ENCODE measurements at regions not wholly inside any gene's neighbourhood (a gene's known extent, or its start where the extent isn't known, plus 50 kb on each side); places are given as distances from the start of the nearest gene placed in this dataset.

DNA sequence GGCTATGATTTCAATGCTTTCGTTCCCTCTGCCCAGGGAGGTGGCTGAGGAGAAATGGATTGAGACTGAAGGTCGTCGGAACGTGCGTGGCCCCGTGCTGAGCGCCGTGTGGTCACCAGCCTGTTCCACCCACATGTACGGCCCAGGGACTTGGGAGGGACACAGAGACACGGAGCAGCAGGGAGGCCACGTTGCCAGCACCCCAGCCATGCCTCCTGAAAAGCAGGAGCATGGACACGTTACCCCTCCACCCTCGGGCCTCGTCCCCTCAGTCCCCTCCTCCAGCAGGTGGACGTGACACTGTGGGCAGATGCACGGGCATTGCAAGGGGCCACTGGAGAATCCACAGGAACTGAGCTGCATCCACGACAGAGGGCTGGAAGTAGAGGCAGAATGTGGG lies 133.1 kb upstream of the CST7 start:
- no peak for DNase-seq (ENCODE audit: low spot score)

DNA sequence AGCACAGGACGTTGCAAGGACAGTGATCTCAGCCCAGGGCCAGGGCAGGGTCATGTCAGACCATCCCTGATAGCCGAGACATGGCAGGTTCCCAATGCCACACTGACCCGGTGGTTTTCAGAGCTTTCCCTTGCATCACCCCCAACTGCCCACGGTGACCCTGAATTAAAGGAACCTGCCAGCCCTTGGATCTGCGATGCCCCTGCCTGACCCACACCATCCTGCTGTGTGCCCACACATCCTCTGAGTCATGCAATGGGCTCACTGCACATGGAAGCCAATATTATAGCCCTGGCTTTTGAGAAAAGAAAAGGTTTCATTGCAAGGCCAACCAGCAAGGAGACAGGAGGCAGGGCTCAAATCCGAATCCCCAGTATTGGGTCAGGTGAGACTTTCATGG lies 132.6 kb upstream of the CST7 start:
- DNase-seq (ENCODE audit: low spot score) = no peak

DNA sequence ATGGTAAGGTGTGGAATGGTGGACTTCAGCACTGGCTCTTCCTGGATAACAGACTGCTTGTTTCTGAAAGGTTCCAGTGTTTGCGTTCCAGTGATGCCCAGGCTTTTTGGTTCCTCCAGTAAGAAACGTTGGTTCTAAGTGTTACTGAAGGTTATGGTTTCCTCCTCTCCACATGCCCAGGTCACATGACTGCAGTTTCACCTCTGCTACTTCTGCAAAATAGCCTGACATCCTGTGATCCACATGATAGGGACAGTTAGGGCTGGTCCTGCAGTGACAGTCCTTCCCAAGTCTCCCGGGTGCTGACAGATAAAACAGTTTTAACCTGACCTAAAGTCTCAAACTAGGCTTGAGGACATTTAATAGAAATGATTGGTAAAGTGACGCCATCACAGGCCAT lies 132.2 kb upstream of the CST7 start:
- no peak for DNase-seq (ENCODE audit: low spot score)

DNA sequence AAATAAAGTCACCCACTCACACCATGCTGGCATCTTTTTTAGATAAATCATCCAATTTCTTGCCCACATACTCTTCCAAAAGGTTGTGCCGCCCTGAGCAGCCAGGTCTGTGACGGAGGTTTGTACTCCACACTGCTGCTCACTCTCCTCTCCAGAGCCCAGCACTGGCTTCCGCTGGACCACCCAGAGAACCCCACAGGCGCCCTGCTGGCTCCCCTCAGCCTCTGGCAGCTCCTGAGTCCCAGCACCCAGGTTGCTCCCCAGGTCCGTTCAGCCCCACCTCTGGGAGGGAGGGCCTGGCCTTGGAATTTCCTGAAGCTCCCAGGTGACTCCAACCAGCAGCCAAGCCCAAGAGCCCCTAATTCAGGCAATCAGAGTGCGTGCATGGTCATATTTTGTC lies 131.7 kb upstream of the CST7 start:
- DNase-seq (ENCODE audit: low spot score) = no peak

DNA sequence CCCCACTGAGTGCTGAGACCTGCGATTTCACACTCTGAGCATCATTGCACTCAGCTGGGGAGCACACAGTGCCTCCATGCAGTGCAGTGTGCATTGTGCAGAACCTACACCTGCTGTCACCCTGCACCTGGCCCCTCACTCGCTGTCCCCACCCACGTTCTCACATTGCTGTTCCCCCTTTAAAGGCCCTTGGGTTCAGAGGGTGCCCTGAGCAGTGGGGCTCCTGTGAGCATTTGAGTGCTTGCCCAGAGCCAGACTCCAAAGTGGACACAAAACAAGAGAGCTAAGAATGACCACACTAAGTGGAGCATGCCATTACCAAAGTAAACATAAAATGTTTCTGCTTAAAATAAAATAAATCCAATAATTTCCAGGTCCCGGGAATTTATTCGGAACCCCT lies 131.0 kb upstream of the CST7 start:
- no peak for DNase-seq (ENCODE audit: low spot score)

DNA sequence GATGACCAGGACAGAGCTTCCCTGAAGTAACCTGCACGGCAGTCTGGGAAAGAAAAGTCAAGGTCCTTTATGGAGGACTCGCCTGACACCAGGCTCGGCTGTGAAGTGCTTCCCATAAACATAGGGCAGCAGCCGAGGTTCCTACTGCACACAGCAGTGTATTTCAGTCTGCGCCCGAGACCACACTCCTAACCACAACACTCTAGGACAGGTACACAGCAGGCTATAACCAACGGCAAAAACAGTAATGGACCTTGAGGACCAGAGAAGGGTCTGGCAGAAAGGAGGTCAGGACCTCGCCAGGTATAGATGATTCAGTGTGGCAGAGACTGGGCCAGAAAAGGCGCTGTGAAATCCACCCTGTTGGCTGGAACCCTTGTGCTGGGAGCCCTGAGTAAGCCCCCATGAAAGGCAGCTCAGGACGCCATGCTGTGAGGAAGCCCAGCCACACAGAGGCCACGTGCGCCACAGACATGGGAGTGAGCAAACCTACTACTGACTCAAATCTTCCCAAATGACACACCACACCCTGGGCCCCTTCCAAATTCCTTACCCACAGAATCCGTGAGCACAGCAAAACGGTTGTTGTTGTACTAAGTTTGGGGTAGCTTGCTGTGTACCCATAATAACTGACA lies 129.6 kb upstream of the CST7 start:
- no peak for DNase-seq (ENCODE audit: low spot score)

DNA sequence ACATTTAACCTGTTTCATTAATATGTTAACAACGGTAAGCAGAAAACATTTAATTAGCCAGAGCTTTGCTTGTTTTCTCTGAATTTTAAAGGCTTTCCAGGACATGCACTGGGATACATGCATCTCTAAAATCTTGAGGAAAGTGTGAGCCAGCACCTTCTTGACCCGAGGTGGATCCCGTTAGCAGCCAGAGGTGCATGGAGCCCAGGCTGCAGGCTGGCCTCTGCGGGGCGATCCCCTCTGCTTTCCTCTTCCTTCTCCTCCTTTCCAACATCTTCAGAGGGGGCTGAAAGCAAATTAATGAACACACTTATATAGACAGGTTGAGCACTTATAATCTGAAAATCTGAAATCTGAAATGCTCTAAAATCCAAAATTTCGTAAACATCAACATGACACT lies 128.7 kb upstream of the CST7 start:
- DNase-seq (ENCODE audit: low spot score) = no peak

DNA sequence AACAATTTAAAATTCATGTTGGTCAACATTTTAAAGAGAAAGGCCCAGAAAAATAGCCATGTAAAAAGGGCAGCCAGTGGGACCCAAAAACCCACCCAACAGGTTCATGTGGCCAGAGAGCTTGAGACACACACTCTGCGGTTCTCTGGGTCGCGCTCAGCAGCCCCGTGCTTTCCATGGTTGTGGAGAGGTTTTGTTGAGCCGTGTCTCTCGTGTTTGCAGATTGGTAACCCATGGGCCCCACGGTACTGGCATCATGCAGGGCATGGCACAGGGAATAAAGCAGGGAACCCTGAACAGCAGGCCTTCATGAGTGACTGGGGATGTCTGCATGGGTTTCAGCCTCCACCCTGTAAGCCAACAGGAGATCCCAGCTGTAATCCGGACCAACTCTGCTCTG lies 127.7 kb upstream of the CST7 start:
- no peak for DNase-seq (ENCODE audit: low spot score)

DNA sequence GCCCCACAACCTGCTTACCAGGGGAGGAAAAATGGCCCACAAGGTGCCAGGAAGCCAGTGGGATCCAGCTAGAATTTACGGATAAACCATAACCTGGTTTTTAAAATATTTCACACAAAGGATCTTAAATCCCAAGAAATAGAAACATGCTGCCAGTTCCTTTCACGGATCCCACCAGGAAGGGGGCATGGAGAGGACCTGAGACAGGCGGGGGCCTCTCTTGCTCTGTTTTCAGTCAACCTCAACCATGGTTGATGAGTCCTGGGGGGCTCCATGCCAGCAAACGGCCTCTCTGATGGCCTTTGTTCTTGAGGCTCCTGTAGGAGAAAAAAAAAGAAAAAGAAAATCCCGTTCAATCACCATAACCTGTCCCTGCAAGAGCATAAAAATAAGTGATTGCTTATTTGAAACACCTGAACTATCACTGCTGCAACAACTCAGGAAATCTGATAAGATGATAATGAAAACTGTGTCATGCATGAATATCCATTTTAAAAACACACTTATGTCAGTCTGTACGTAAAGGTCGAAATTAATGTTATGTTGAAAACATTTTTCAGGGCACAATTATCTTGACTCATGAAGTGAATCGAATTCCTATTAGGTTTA lies 125.8 kb upstream of the CST7 start:
- no peak for DNase-seq (ENCODE audit: low spot score)

DNA sequence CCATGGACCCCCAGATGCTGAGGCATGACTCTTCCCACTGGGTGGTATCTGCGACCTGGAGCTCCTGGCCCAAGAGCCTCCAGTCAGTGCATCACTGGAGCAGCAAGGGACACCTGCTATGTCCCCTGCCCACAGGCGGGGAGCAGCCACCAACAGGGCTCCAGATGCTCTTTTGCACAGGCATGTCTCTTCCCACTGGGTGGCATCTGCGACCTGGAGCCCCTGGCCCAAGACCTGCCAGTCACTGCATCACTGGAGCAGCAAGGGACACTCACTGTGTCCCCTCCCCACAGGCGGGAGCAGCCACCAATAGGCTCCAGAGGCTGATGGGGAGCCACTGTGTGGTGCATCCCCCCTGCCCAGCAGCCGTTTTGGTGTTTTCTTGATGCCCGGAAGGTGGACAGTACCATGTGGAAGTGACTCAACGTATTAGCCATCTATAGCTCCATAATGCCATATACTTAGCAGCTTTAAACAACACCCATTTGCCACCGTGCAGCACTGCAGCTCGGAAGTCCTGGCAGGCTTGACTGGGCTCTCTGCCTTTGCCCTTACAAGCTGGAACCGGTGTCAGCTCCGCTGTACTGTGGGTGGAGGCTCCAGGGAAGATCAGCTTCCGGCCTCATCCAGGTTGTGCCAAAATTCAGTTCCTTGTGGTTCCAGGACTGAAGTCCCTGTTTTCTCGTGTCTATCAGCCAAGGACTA lies 124.9 kb upstream of the CST7 start:
- no peak for DNase-seq (ENCODE audit: low spot score)

DNA sequence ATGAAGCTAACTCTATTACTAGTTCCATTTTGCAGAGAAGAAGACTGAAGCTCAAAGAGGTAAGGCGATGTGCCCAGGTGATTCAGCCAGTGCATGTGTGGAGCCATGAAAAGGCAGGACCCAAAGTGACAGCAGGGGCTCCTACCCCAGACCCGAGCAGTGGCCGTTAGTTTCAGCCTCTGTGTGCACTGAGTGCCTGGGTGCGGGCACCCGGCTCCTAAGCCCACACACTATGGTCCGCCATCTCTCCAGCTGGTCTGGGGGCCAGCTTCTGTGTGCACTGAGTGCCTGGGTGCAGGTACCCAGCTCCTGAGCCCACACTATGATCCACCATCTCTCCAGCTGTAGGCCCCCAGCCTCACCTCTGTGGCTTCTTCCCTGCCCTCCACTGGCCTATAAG lies 123.5 kb upstream of the CST7 start:
- no peak for DNase-seq (ENCODE audit: low spot score)

DNA sequence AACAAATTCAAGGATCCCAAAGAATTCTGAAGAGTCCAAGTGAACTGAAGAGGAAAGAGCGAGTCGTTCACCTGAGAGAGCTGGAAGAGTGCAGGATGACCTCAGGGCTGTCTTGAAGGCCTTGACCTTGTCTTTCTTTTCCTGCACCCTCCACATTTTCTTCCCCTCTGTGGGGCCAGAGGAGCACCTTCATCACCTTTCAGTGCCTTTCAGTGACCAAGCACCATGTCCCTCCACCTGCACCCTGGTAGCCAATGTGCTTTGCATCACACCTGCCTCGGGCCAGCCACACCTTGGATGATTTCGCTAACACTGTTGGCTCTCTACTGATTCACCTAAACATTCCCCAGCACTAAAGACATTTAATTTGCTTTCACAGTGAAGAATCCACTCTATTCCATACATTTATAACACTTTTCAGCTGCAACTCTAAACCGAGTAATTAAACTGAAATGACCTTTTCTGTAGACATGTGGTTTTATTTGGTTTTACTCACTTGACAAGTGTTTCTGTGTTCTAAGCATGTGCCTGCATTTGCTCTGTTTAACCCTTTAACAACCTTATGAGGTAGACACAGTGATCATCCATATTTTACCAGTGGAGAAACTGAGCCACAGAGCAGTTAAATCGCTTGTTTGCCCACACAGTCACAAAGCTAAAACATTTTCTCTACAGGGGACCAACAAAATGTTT lies 121.3 kb upstream of the CST7 start:
- DNase-seq (ENCODE audit: low spot score) = no peak

DNA sequence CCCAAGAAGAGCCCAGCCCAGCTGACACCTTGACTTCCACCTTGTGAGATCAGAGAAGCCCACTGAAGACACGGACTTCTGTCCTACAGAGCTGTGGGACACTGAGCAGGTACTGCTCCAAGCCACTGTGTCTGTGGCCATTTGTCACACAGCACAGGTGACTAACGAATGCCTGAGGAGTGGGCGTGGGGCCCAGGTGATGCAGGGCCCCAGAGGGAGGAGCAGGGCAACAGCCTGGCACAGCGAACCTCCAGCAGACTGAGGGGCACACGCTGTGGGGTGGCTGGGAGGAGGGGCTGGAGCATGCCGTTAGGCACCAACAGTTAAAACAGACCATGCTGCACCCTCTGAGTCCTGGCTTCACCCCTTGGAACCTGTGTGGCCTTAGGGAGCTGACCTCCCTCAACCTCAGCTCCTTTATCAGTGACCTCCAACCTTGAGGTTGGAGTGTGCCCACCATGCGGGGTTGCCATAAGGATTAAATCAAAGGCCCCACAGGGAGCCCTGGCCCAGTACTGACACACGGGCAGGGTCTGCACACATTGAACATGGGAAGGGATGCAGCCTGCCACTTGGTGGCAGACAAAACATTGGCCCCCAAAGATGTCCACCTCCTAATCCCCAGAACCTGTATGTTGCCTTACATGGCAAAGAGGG lies 119.9 kb upstream of the CST7 start:
- DNase-seq (ENCODE audit: low spot score) = no peak

DNA sequence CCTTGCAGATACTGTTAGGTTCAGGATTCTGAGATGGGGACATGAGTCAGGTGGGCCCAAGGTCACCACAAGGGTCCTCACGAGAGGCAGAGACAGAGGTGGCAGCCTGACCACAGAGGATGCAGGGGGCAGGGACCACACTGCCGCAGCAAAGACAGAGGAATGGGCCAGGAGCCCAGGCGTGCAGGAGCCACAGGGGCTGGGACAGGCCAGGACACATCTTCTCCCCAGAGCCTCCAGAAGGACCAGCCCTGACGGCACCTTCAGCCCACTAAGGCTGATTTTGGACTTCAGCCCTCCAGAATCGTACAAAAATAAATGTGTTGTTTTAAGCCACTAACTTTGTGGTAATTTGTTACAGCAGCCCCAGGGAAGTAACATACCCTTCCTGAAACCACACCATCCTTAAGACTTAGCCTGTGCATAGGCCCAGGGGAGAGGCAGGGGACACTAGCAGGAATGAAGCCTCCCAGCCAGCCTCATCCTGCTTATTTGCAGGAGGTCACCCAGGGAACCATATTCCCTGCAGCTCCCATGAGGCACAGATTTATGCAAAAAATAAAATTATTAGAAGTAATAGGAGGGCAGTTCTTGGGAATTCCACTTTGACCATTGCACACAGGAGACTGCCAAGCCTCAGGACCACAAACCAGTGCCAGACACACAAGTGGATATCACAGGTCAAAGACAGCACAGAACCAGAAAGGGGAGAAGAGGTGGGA lies 119.3 kb upstream of the CST7 start:
- DNase-seq (ENCODE audit: low spot score) = no peak

DNA sequence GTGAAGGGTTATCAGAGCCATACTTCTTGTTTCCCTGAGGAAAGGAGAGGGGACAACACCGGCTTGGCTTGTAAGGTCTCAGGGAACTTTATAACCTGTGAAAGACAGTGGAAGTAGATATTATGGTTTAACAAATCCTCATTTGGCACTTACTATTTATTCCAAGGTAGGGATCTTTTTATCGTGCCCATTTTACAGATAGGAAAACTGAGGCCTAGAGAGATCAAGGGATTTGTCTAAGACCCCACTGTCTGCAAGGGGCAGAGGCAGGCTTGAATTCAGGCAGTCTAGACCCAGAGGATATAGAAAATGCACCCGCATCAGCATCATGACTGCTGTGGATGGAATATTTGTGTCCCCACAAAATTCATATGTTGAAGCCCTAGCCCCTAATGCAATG lies 118.4 kb upstream of the CST7 start:
- DNase-seq (ENCODE audit: low spot score) = no peak

DNA sequence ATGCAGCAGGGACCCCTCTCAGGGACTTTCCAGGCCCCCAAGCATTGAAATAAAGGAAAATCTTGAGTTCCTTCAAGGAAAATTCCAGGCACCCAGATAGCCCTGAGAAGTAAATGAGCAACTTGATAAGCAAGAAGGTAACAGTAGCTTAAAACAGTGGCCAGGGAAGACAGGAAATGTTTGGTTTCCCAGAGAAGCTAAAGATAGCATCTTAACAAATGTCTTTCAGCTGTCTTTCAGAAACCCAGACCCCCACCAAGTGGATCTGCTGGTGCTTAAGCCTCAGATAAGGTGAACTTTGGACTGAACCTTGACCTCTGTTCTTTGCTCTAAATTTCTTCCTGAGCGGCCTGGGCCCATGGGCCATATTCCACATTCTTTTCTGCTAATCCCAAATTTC lies 117.8 kb upstream of the CST7 start:
- DNase-seq (ENCODE audit: low spot score) = no peak

DNA sequence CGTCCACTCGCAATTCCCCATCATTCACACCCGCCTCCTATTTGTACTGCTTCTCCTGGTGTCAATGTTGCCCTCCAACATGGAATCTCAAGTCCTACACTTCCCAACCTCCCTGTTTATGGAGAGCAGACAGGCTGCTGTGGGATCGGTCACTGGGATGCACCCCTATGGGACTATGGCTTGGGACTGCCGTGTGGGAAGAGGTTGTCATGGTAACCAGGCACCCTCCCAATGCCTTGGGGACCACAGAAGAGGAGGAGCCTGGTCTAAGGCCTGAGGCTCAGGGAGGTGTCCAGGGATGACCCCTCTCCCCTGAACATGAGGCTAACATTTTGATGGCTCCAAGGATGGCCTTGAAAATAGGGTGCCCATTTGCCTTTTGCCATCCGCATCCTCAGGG lies 116.6 kb upstream of the CST7 start:
- DNase-seq (ENCODE audit: low spot score) = no peak

DNA sequence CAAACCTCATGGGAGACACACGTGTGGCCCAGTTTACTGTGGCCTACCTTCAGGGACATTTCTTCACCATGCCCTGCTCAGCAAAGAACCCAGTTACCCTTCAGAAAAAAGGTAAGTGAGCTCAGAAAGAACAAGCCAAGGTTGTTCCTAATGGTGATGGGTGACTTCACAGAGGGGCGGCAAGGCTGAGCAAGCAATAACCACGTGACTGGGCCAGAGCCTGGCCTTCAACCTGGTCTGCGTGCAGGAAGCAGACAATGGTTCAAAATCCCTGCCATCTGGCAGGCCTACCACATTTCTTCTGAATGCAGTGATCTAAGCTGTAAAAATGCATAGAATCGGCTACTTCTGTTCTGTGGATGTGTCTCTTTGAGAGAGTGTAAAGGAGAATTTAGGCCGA lies 115.5 kb upstream of the CST7 start:
- DNase-seq (ENCODE audit: low spot score) = no peak

DNA sequence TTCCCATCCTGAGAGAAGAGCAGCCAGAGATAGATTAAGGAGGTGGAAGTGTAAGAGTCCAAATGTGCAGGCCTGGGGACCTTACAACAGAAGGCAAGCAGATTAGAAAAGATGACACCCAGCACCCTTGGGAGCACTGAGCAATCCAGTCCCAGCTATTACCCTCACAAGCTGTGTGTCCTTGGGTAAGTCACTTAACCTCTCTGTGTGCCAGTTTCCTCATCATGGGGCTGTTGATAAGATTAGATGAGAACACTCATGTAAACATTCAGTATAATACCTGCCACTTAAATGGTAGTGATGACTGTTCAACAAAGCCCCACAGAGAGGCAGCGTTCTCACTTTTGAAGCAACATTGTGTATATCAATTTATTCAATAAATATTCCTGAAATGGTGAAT lies 114.8 kb upstream of the CST7 start:
- DNase-seq (ENCODE audit: low spot score) = no peak

DNA sequence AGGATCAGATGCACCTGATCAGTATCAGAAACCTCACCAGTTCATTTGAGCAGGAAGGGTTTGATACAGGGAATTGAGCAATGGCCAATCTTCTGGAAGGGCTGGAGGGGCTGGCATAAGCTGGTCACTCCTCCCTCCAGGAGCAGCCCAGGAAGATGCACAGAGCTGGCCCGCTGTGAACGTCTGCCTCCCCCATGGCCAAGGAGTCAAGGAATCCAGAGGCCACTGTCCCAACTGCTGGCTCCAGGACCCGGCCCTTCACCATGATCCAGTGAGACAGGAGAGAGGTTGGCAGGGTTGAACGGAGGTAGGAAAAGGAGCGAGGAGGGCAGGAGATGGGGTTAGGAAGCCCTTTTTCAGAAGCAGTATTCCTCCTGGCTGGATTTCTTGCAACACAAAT lies 113.9 kb upstream of the CST7 start:
- DNase-seq (ENCODE audit: low spot score) = no peak

DNA sequence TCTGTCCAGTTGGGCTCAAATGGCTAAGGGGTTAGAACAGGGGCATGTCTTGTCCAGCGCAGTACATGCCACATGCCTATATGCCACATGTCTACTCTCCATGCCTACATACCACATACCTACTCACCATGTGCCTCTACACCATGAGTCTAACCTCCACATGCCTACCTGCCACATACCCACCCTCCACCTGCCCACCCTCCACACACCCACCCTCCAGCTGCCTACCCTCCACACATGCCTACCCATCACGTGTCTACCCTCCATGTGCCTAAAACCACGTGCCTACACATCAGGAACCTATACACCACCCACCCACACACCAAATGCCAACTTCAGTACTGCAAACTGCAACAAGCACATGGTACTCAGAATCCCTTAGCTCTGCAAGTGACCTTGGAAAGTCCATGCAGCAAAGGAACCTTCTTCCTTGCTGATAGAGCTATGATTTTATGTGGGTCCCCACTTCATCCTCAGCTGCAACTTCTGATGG lies 113.0 kb upstream of the CST7 start:
- no peak for DNase-seq (ENCODE audit: low spot score)
